Ovary (tissue), 7 donors: ENCODE measurements at regions not wholly inside any gene's neighbourhood (a gene's known extent, or its start where the extent isn't known, plus 50 kb on each side); places are given as distances from the start of the nearest gene placed in this dataset.

ENCODE experiments used
- DNase-seq, 5 donors: peaks; one replicate each; pipeline ENCODE4 v3.0.0-alpha.2; 2019 to 2020
- H3K27ac ChIP-seq, 2 donors: fragments of 200-600 bp; one replicate each; pipeline versions ENCODE4 v1.5.1 to v1.8.0; 2019 to 2022
- H3K27me3 ChIP-seq: fragments of 200-600 bp; one replicate; pipeline ENCODE4 v1.8.0; 2022
- H3K36me3 ChIP-seq: fragments of 200-600 bp; sonication (generic); one replicate; pipeline ENCODE4 v1.5.1; 2019
- H3K4me1 ChIP-seq: one replicate; pipeline ENCODE4 v1.8.1; 2013; ENCODE audit warnings: mild to moderate bottlenecking, moderate library complexity; ENCODE audit not compliant: insufficient read depth
- H3K4me3 ChIP-seq: fragments of 200-600 bp; sonication (generic); one replicate; pipeline ENCODE4 v1.5.1; 2017
- H3K9me3 ChIP-seq, 2 donors: fragments of 200-600 bp in 1 of 2; sonication (generic) in 1 of 2; one replicate each; pipeline versions ENCODE4 v1.5.1 to v1.8.1; 2013 to 2019; ENCODE audit warnings: mild to moderate bottlenecking in 1 of 2, moderate library complexity in 1 of 2
- EP300 ChIP-seq: sonication (generic); formaldehyde crosslinking; IDR thresholded peaks from one replicate; pipeline ENCODE4 v1.6.1; 2017; ENCODE audit warnings: antibody characterized with exemption
- POLR2A ChIP-seq: fragments of 450-650 bp; IDR thresholded peaks from one replicate; pipeline ENCODE4 v1.6.1; 2017; ENCODE audit warnings: antibody characterized with exemption, mild to moderate bottlenecking, moderate library complexity
- WGBS, 3 donors: extraction: QIAGEN DNeasy Blood & Tissue Kit in 1 of 3; methylation state at CpG; one replicate each; pipeline versions ENCODE4 v1.1.5 to v1.1.7; 2013 to 2017; 5-methylcytosine and 5-hydroxymethylcytosine counted together
- intact Hi-C, 4 donors: fragments of 100-400 bp; cut with DNase I; formaldehyde crosslinking; loops; one replicate each; pipeline versions ENCODE4 v1.11.0 to v1.15.1; 2022 to 2023
- TF ChIP-seq, protein P1 (sequence below), 3 donors: fragments of 450-650 bp in 2 of 3; fragments of 200-600 bp in 1 of 3; IDR thresholded peaks; one replicate each; pipeline versions ENCODE4 v1.5.1 to v1.8.0; 2016 to 2022; ENCODE audit warnings: antibody characterized with exemption in 3 of 3, mild to moderate bottlenecking in 1 of 3
- donor health status: DM: no; HTN: no; CAD: no; lungs with moderate emphysema.
- donor health status: DM: no; HTN: no; CAD: no.
- donor health status: Bipolar disorder and iron deficiency.
- donor health status: DM: no; HTN: no; CAD: no.
- donor health status: DM: yes; HTN: yes; CAD: no.

DNA sequence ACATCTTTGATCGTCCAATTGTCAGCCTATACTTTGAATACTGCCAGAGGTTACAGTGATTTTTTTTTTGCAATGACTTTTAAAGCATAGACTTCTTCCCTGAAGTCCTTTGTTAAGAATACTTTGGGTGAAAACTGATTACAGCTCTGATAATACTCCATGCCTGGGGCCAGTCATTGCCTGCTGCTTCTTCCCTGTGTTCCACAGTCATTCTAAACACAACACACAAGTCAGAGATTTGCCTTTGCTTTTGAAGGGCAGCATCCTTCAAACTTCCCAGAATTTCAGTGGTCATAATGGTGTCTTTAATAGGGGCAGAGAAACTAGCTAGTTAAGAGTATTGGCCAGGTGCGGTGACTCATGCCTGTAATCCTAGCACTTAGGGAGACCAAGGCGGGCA is 153.7 kb upstream of the PLAAT1 start:
- TF ChIP-seq POLR2A (no peak), EP300 (no peak)
- TF ChIP-seq, protein P1, sequence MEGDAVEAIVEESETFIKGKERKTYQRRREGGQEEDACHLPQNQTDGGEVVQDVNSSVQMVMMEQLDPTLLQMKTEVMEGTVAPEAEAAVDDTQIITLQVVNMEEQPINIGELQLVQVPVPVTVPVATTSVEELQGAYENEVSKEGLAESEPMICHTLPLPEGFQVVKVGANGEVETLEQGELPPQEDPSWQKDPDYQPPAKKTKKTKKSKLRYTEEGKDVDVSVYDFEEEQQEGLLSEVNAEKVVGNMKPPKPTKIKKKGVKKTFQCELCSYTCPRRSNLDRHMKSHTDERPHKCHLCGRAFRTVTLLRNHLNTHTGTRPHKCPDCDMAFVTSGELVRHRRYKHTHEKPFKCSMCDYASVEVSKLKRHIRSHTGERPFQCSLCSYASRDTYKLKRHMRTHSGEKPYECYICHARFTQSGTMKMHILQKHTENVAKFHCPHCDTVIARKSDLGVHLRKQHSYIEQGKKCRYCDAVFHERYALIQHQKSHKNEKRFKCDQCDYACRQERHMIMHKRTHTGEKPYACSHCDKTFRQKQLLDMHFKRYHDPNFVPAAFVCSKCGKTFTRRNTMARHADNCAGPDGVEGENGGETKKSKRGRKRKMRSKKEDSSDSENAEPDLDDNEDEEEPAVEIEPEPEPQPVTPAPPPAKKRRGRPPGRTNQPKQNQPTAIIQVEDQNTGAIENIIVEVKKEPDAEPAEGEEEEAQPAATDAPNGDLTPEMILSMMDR (IDR thresholded peaks at IDR 0.05) = no peak
- Histone ChIP-seq H3K9me3 (no peaks in the 10 kb centered on the region), H3K27ac (no peak overlapping the region), H3K27me3 (no peaks in the 10 kb centered on the region), H3K4me3 (no peak overlapping the region), H3K36me3 (no peaks in the 10 kb centered on the region), H3K4me1 (no peaks in the 10 kb centered on the region)
- intact Hi-C loops = no loop called here
- DNase-seq = no peak
- WGBS, 3 donors = 84 to 91% (median 87%) methylated on average over 3 of the region's 3 CpGs

DNA sequence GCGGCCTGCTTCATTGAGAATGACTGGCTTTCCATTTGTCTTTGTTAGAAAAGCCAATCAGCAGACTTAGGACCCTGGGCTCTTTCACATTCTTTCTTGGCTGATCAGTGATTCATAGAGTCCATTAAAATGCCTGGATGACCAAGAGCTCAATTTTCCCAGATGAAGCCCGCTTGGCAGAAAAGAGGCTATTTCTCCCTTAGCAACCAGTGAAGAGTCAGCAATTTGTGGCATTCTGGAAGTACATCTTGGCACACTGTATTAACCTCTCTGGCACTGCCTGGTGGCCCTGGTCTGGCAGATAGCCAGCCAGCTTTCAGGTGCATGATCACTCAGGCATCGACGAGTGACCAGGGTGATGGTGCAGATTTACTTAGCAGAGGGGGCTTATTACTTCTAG is 145.7 kb upstream of the PLAAT1 start:
- WGBS, 3 donors = 68 to 83% (median 71%) methylated on average over 4 of the region's 4 CpGs

DNA sequence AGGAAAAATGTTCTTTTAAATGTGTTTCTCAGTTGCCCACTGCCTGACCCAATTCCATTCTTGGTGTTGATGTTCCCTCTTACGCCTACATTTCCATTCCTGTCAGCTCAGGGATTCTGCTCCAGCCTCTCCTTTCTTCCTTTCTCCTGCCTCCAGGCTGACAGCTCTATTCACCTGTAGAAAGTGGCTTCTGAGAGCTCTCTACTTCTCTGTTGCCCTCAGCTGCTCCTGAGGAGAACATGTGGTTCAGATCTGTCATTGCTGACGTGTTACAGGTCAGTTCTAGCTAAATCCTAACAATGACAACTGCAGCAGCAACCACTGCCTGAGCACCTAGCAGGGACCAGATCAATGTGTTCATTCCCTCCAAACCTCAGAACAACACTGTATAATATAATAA is 144.9 kb upstream of the PLAAT1 start:
- Histone ChIP-seq H3K27me3 (no peaks in the 10 kb centered on the region), H3K36me3 (no peaks in the 10 kb centered on the region), H3K27ac (no peak overlapping the region), H3K4me1 (no peaks in the 10 kb centered on the region), H3K4me3 (no peak overlapping the region), H3K9me3 (no peaks in the 10 kb centered on the region)
- DNase-seq = no peak
- TF ChIP-seq, protein P1 (IDR thresholded peaks at IDR 0.05) = no peak
- TF ChIP-seq POLR2A (no peak), EP300 (no peak)
- intact Hi-C loops = no loop called here
- 55 to 67% (median 66%) methylated on average over 2 of the region's 2 CpGs for WGBS, 3 donors

More for the DNA sequence above, 145.7 kb upstream of the PLAAT1 start:
- Histone ChIP-seq H3K4me3 (no peak overlapping the region), H3K4me1 (no peaks in the 10 kb centered on the region), H3K36me3 (no peaks in the 10 kb centered on the region), H3K27ac (no peak overlapping the region), H3K27me3 (no peaks in the 10 kb centered on the region), H3K9me3 (no peaks in the 10 kb centered on the region)
- intact Hi-C loops = no loop called here
- TF ChIP-seq POLR2A = no peak
- TF ChIP-seq, protein P1 (IDR thresholded peaks at IDR 0.05) = no peak
- no peak for TF ChIP-seq EP300
- no peak for DNase-seq

DNA sequence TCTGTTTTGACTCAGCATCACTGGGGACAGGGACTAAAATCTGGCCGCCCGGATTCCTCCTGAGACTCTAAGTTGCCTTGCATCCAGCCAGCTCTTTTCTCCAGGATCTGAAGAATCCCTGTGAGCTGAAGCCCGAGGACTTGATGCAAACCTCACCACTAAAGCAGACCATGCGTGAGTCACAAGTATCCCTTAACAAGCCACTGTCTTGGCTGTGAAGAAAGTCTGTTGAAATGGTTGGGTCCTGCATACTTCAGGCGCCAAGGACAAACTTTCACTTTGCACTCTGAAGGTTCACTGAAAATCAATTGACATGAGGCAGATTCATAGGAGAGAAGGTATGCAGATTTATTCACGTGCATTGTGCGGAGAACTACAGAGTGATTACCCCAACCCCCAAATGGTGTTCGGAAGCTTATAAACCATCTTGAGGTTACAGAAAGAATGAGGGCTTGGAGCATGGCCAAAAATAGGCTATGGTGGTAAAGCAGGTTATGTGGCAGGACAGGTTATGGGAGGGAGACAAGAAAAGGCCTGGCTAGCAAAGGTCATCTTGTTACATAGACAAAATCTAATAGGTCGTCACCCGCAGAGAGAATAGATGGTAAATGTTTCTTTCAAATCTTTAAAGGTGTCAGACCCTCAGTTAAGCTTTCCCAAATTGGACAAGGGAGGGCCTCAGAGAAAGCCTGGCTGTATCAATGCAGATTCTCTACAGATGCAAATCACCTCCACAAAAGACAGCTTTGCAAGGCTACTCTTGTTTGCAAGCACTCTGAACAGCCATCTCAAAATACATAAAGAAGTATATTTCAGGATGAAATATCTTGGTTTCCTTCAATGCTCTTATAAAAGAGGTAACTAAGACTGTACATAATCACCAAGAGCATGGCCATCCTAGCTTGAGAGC is 126.3 kb upstream of the PLAAT1 start:
- H3K36me3 ChIP-seq = no peaks in the 10 kb centered on the region
- no peaks in the 10 kb centered on the region for H3K27me3 ChIP-seq
- no peak overlapping the region for H3K27ac ChIP-seq
- H3K4me1 ChIP-seq = no peaks in the 10 kb centered on the region
- no peak for TF ChIP-seq POLR2A
- TF ChIP-seq, protein P1 (IDR thresholded peaks at IDR 0.05) = no peak
- TF ChIP-seq EP300 = no peak
- WGBS, 3 donors = 77 to 87% (median 87%) methylated on average over 10 of the region's 10 CpGs
- H3K9me3 ChIP-seq = no peaks in the 10 kb centered on the region
- no peak overlapping the region for H3K4me3 ChIP-seq
- DNase-seq = no peak
- intact Hi-C loops = no loop called here
